ENCODE measurements at regions not wholly inside any gene's neighbourhood (a gene's known extent, or its start where the extent isn't known, plus 50 kb on each side); places are given as distances from the start of the nearest gene placed in this dataset.

- no peak for TF ChIP-seq CTCF (conservative IDR thresholded peaks at IDR 0.05; ENCODE audit: low read depth, low read length)
- TF ChIP-seq POLR2A (IDR thresholded peaks at IDR 0.05; ENCODE audit: low read depth, low read length), result no peak
- no peak for TF ChIP-seq FOS (IDR thresholded peaks at IDR 0.05; ENCODE audit: low read depth, low read length)
- no peak for TF ChIP-seq CEBPB (IDR thresholded peaks at IDR 0.05; ENCODE audit: low read depth, low read length)
- no peak for TF ChIP-seq BHLHE40 (IDR thresholded peaks at IDR 0.05; ENCODE audit: low read depth, low read length)
- no peak for TF ChIP-seq RAD21 (IDR thresholded peaks at IDR 0.05; ENCODE audit: low read length)
- TF ChIP-seq USF2 (IDR thresholded peaks at IDR 0.05; ENCODE audit: low read depth, low read length), result no peak
- no peak for TF ChIP-seq SMC3 (IDR thresholded peaks at IDR 0.05; ENCODE audit: low read depth, low read length)
- no peak for TF ChIP-seq MXI1 (IDR thresholded peaks at IDR 0.05; ENCODE audit: borderline replicate concordance, low read depth, low read length)
- no peak for TF ChIP-seq RFX5 (IDR thresholded peaks at IDR 0.05; ENCODE audit: low read depth, low read length)
- TF ChIP-seq MAZ (IDR thresholded peaks at IDR 0.05; ENCODE audit: borderline replicate concordance, low read depth, low read length), result no peak
Measured at GRCh38 chr5:110105692-110106091, 416.0 kb downstream of the MAN2A1 start.

Data from IMR-90 (cell line).